ENCODE measurements at regions not wholly inside any gene's neighbourhood (a gene's known extent, or its start where the extent isn't known, plus 50 kb on each side); places are given as distances from the start of the nearest gene placed in this dataset.

DNA sequence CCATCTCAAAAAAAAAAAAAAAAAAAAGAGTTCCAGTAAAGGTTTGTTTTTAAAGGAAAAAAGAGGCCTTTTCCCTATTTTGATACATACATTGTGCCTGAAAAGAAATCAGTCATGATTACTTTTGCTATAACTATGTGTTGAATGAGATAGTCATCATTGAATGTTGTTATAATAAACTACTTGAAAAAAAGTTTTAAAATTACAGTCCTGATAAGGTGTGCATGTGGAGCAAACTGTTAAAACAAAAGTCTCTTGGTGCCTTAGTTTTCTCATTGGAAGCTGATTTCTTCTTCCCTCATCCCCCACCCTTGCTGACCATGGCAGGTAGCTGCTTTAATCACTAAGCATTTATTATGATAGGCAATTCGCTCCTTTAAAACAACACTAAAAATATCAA is 172.3 kb upstream of the TBCA start:
- Histone ChIP-seq H3K4me3 (ENCODE audit: low read depth, low read length) (no peak overlapping the region), H3K4me1 (ENCODE audit: control insufficient read depth, insufficient read depth, low read length) (no peaks in the 10 kb centered on the region), H3K27me3 (ENCODE audit: control insufficient read depth, insufficient read depth, low read length) (peaks cover 23% of the 10 kb centered on the region), H3K9me3 (ENCODE audit: control insufficient read depth, insufficient read depth, low read length) (no peaks in the 10 kb centered on the region), H3K36me3 (ENCODE audit: control insufficient read depth, insufficient read depth, low read length) (no peaks in the 10 kb centered on the region), H3K9ac (ENCODE audit: low read depth, low read length) (no peak overlapping the region)

- H3K36me3 ChIP-seq (ENCODE audit: control insufficient read depth, insufficient read depth, low read length), result no peaks in the 10 kb centered on the region
- H3K27me3 ChIP-seq (ENCODE audit: control insufficient read depth, insufficient read depth, low read length), result peaks cover 19% of the 10 kb centered on the region
- no peak overlapping the region for H3K4me3 ChIP-seq (ENCODE audit: low read depth, low read length)
- H3K4me1 ChIP-seq (ENCODE audit: control insufficient read depth, insufficient read depth, low read length), result no peaks in the 10 kb centered on the region
- H3K9me3 ChIP-seq (ENCODE audit: control insufficient read depth, insufficient read depth, low read length), result no peaks in the 10 kb centered on the region
- no peak overlapping the region for H3K9ac ChIP-seq (ENCODE audit: low read depth, low read length)
Measured at GRCh38 chr5:77947041-77947428, 170.9 kb upstream of the TBCA start.

DNA sequence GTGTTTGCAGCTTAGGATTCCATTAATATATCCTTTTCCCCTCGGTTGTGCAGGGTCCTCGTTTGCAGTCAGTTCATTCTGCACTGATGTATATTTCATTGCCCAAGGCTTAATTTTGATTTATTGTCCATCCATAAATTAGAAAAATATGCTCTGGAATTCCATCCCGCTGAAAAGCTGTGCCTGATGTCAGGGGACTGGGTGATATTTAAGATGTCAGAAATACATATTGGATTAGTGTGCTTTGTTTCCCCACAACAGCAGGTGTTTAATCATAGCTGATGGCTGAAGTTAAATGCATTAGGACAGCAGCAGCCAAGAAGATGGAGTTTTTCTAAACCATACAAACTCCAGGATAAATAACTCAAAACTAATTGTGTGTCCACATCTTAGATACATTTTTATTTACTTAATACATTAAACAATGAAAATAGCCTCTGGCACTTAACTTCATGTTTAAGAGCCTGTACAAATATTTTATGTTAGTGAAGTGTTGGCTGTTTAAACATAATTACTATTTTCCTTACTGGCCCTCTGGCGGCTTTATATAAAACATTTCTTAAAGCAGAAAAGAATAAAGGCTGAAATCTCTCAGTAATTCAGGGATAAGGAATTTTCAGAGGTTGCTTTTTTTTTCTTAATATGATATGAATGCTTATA is 170.4 kb upstream of the TBCA start:
- no peaks in the 10 kb centered on the region for H3K9me3 ChIP-seq (ENCODE audit: control insufficient read depth, insufficient read depth, low read length)
- H3K9ac ChIP-seq (ENCODE audit: low read depth, low read length), result no peak overlapping the region
- H3K4me1 ChIP-seq (ENCODE audit: control insufficient read depth, insufficient read depth, low read length), result no peaks in the 10 kb centered on the region
- no peak overlapping the region for H3K4me3 ChIP-seq (ENCODE audit: low read depth, low read length)
- peaks cover 14% of the 10 kb centered on the region for H3K27me3 ChIP-seq (ENCODE audit: control insufficient read depth, insufficient read depth, low read length)
- H3K36me3 ChIP-seq (ENCODE audit: control insufficient read depth, insufficient read depth, low read length), result no peaks in the 10 kb centered on the region

- Histone ChIP-seq H3K9me3 (ENCODE audit: control insufficient read depth, insufficient read depth, low read length) (no peaks in the 10 kb centered on the region), H3K9ac (ENCODE audit: low read depth, low read length) (no peak overlapping the region), H3K4me3 (ENCODE audit: low read depth, low read length) (no peak overlapping the region), H3K36me3 (ENCODE audit: control insufficient read depth, insufficient read depth, low read length) (no peaks in the 10 kb centered on the region), H3K4me1 (ENCODE audit: control insufficient read depth, insufficient read depth, low read length) (no peaks in the 10 kb centered on the region), H3K27me3 (ENCODE audit: control insufficient read depth, insufficient read depth, low read length) (peaks cover 10% of the 10 kb centered on the region)
Measured at GRCh38 chr5:77945874-77946273, 169.7 kb upstream of the TBCA start.

- Histone ChIP-seq H3K4me1 (ENCODE audit: control insufficient read depth, insufficient read depth, low read length) (no peaks in the 10 kb centered on the region), H3K36me3 (ENCODE audit: control insufficient read depth, insufficient read depth, low read length) (no peaks in the 10 kb centered on the region), H3K4me3 (ENCODE audit: low read depth, low read length) (no peak overlapping the region), H3K9me3 (ENCODE audit: control insufficient read depth, insufficient read depth, low read length) (no peaks in the 10 kb centered on the region), H3K27me3 (ENCODE audit: control insufficient read depth, insufficient read depth, low read length) (peaks cover 7% of the 10 kb centered on the region), H3K9ac (ENCODE audit: low read depth, low read length) (no peak overlapping the region)
Measured at GRCh38 chr5:77944757-77945340, 168.7 kb upstream of the TBCA start.

DNA sequence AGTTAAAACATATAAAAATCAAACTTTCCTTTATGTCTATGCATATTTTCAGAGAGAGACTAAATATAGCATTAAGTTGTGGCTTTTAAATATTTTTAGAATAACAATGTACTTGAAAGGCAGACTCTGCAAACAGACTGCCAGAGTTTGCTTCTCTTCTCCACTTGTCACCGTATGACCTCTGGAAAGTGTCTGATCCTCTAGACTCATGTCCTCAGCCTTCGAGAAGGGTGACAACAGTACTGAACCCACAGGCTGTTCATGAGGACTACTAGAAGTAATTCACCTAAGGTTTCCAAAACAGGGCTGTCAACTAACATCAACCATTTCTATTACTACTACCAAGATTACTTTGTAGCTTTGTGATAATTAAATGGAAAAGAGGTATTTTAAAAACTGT is 167.7 kb upstream of the TBCA start:
- no peaks in the 10 kb centered on the region for H3K36me3 ChIP-seq (ENCODE audit: control insufficient read depth, insufficient read depth, low read length)
- no peak overlapping the region for H3K9ac ChIP-seq (ENCODE audit: low read depth, low read length)
- no peaks in the 10 kb centered on the region for H3K9me3 ChIP-seq (ENCODE audit: control insufficient read depth, insufficient read depth, low read length)
- no peaks in the 10 kb centered on the region for H3K27me3 ChIP-seq (ENCODE audit: control insufficient read depth, insufficient read depth, low read length)
- H3K4me1 ChIP-seq (ENCODE audit: control insufficient read depth, insufficient read depth, low read length), result no peaks in the 10 kb centered on the region
- H3K4me3 ChIP-seq (ENCODE audit: low read depth, low read length), result no peak overlapping the region

GRCh38 chr5:77942578-77943239 is 166.6 kb upstream of the TBCA start:
- no peaks in the 10 kb centered on the region for H3K27me3 ChIP-seq (ENCODE audit: control insufficient read depth, insufficient read depth, low read length)
- no peaks in the 10 kb centered on the region for H3K36me3 ChIP-seq (ENCODE audit: control insufficient read depth, insufficient read depth, low read length)
- H3K4me1 ChIP-seq (ENCODE audit: control insufficient read depth, insufficient read depth, low read length), result no peaks in the 10 kb centered on the region
- no peaks in the 10 kb centered on the region for H3K9me3 ChIP-seq (ENCODE audit: control insufficient read depth, insufficient read depth, low read length)
- no peak overlapping the region for H3K9ac ChIP-seq (ENCODE audit: low read depth, low read length)
- no peak overlapping the region for H3K4me3 ChIP-seq (ENCODE audit: low read depth, low read length)

GRCh38 chr5:77937015-77937908 is 161.1 kb upstream of the TBCA start:
- Histone ChIP-seq H3K9ac (ENCODE audit: low read depth, low read length) (no peak overlapping the region), H3K9me3 (ENCODE audit: control insufficient read depth, insufficient read depth, low read length) (no peaks in the 10 kb centered on the region), H3K36me3 (ENCODE audit: control insufficient read depth, insufficient read depth, low read length) (no peaks in the 10 kb centered on the region), H3K27me3 (ENCODE audit: control insufficient read depth, insufficient read depth, low read length) (no peaks in the 10 kb centered on the region), H3K4me3 (ENCODE audit: low read depth, low read length) (no peak overlapping the region), H3K4me1 (ENCODE audit: control insufficient read depth, insufficient read depth, low read length) (no peaks in the 10 kb centered on the region)

DNA sequence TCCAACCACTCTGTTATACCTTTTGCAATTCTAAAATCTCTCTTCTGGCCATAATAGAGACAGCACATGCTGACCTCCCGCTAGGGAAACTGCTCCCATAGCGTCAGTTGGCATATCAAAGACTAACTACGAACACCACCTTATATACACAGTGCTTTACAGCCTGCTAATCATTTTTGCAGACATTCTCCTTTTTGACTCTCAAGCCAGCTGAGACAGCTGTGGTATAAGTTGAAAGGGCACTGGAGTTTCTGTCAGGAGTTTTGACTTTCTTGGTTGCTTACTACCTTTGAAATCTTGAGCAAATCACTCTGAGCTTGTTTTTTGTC is 160.2 kb upstream of the TBCA start:
- Histone ChIP-seq H3K36me3 (ENCODE audit: control insufficient read depth, insufficient read depth, low read length) (no peaks in the 10 kb centered on the region), H3K9me3 (ENCODE audit: control insufficient read depth, insufficient read depth, low read length) (no peaks in the 10 kb centered on the region), H3K27me3 (ENCODE audit: control insufficient read depth, insufficient read depth, low read length) (no peaks in the 10 kb centered on the region), H3K4me1 (ENCODE audit: control insufficient read depth, insufficient read depth, low read length) (no peaks in the 10 kb centered on the region), H3K4me3 (ENCODE audit: low read depth, low read length) (no peak overlapping the region), H3K9ac (ENCODE audit: low read depth, low read length) (no peak overlapping the region)

- no peaks in the 10 kb centered on the region for H3K4me1 ChIP-seq (ENCODE audit: control insufficient read depth, insufficient read depth, low read length)
- no peak overlapping the region for H3K4me3 ChIP-seq (ENCODE audit: low read depth, low read length)
- H3K9me3 ChIP-seq (ENCODE audit: control insufficient read depth, insufficient read depth, low read length), result no peaks in the 10 kb centered on the region
- H3K9ac ChIP-seq (ENCODE audit: low read depth, low read length), result no peak overlapping the region
- no peaks in the 10 kb centered on the region for H3K27me3 ChIP-seq (ENCODE audit: control insufficient read depth, insufficient read depth, low read length)
- H3K36me3 ChIP-seq (ENCODE audit: control insufficient read depth, insufficient read depth, low read length), result no peaks in the 10 kb centered on the region
Measured at GRCh38 chr5:77935506-77936364, 159.6 kb upstream of the TBCA start.

DNA sequence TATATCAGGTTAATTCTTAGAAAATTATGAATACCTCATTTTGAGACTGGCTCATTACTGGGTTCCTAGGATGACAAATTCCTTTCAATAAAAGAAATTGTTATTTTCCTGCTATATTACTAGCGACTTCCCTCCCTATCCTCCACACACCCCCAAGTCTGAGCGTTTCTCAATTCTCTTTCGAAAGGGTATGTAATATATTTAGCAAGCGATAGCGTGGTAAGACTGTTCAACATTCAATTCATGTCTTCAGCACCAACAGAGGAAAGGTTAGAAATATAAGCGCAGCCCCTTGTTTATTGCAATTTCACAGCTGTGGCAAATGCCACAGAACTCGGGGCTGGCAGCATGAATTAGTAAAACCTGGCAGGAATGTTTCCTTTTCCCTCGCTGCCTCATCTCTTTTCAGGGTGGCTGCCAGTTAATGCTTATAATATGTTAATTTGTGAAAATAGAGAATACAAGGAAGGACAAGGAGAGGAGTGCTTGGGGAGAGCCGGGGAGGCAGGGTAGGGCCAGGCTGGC is 152.7 kb upstream of the TBCA start:
- Histone ChIP-seq H3K4me3 (ENCODE audit: low read depth, low read length) (no peak overlapping the region), H3K27me3 (ENCODE audit: control insufficient read depth, insufficient read depth, low read length) (peaks cover 4% of the 10 kb centered on the region), H3K9ac (ENCODE audit: low read depth, low read length) (no peak overlapping the region)

More for the DNA sequence above, 152.7 kb upstream of the TBCA start:
- no peaks in the 10 kb centered on the region for H3K9me3 ChIP-seq (ENCODE audit: control insufficient read depth, insufficient read depth, low read length)
- no peaks in the 10 kb centered on the region for H3K36me3 ChIP-seq (ENCODE audit: control insufficient read depth, insufficient read depth, low read length)
- H3K4me1 ChIP-seq (ENCODE audit: control insufficient read depth, insufficient read depth, low read length), result peaks cover 11% of the 10 kb centered on the region
